ENCODE measurements at regions not wholly inside any gene's neighbourhood (a gene's known extent, or its start where the extent isn't known, plus 50 kb on each side); places are given as distances from the start of the nearest gene placed in this dataset.

DNA sequence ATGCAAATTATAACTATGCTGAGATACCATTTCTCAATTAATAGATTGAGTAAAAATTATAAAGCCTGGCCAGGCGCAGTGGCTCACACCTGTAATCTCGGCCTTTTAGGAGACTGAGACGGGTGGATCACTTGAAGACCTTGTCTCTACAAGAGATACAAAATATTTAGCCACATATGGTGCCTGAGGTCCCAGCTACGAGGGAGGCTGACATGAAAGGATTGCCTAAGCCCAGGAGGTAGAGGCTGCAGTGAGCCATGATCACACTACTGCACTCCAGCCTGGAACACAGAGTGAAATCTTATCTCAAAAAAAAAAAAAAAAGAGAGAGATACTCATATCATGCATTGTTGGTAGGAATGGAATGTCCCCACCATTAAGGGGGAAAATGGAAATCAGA, 142.4 kb downstream of the RCN1 start:
- no peaks in the 10 kb centered on the region for H3K36me3 Mint-ChIP-seq
- DNase-seq, result no peak
- H3K4me1 Mint-ChIP-seq, result no peaks in the 10 kb centered on the region
- no peak overlapping the region for H3K4me3 Mint-ChIP-seq
- no peaks in the 10 kb centered on the region for H3K9me3 Mint-ChIP-seq
- H3K27ac Mint-ChIP-seq, result no peak overlapping the region
- Histone ChIP-seq H3K4me3 (ENCODE audit: low read length in 2 of 2) (no peak overlapping the region), H3K27me3 (ENCODE audit: insufficient read depth, low read length) (no peaks in the 10 kb centered on the region), H3K9me3 (ENCODE audit: control insufficient read depth in 1 of 2, low read length in 2 of 2) (no peaks in the 10 kb centered on the region), H3K4me1 (ENCODE audit: insufficient read depth, low read length) (no peaks in the 10 kb centered on the region), H3K36me3 (ENCODE audit: insufficient read depth, low read length) (no peaks in the 10 kb centered on the region), H3K27ac (ENCODE audit: low read depth, low read length) (no peak overlapping the region)
- H3K27me3 Mint-ChIP-seq, result peaks cover 17 to 18% of the 10 kb centered on the region in 2 donors
- ChIA-PET POLR2A (ENCODE audit: partially characterized antibody) (no interaction called here), CTCF (ENCODE audit: partially characterized antibody) (no interaction called here)
- intact Hi-C loops (cut with micrococcal nuclease), result no loop called here

GRCh38 chr11:32233928-32234327, 143.1 kb downstream of the RCN1 start:
- POLR2A ChIA-PET (ENCODE audit: partially characterized antibody), result no interaction called here

DNA sequence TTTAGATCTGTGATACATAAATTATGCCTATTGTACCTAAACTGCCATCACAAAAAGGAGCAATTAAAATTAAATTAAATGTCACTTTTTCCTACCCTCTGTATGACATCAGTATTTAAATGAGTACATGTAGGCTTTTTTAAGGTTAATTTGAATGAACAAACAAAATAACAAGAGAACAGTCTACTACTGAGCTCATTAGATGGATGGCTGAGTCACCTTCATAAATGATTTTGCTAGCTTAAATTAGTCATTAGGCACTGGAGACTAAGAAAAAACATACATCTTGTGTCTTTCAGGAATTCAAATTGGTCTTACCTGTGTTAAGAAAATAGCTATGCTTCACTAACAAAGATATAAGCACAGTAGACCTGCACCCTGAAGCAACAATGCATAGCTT, 153.6 kb downstream of the RCN1 start:
- ChIA-PET POLR2A (ENCODE audit: partially characterized antibody) (no interaction called here), CTCF (ENCODE audit: partially characterized antibody) (interaction anchor here (1.2 kb wide), 1 partner anchor 9 kb away, joined by 3 read pairs; no protein-coding TSS in a partner anchor)
- Histone ChIP-seq H3K4me3 (ENCODE audit: low read length in 2 of 2) (no peak overlapping the region), H3K27me3 (ENCODE audit: insufficient read depth, low read length) (no peaks in the 10 kb centered on the region), H3K36me3 (ENCODE audit: insufficient read depth, low read length) (no peaks in the 10 kb centered on the region), H3K4me1 (ENCODE audit: insufficient read depth, low read length) (no peaks in the 10 kb centered on the region), H3K9me3 (ENCODE audit: control insufficient read depth in 1 of 2, low read length in 2 of 2) (no peaks in the 10 kb centered on the region), H3K27ac (ENCODE audit: low read depth, low read length) (no peak overlapping the region)
- Mint-ChIP-seq H3K4me1 (no peaks in the 10 kb centered on the region), H3K9me3 (peaks cover 0 to 2% (median 0%) of the 10 kb centered on the region in 8 donors), H3K4me3 (no peak overlapping the region), H3K27ac (no peak overlapping the region), H3K27me3 (no peaks in the 10 kb centered on the region), H3K36me3 (no peaks in the 10 kb centered on the region)
- intact Hi-C loops (cut with micrococcal nuclease), result no loop called here
- no peak for DNase-seq

More at GRCh38 chr11:32233928-32234327, 143.1 kb downstream of the RCN1 start:
- Mint-ChIP-seq H3K27me3 (peaks cover 18 to 19% of the 10 kb centered on the region in 2 donors), H3K4me3 (no peak overlapping the region), H3K27ac (no peak overlapping the region), H3K4me1 (no peaks in the 10 kb centered on the region), H3K36me3 (no peaks in the 10 kb centered on the region), H3K9me3 (no peaks in the 10 kb centered on the region)
- Histone ChIP-seq H3K36me3 (ENCODE audit: insufficient read depth, low read length) (no peaks in the 10 kb centered on the region), H3K4me1 (ENCODE audit: insufficient read depth, low read length) (no peaks in the 10 kb centered on the region), H3K27ac (ENCODE audit: low read depth, low read length) (no peak overlapping the region), H3K4me3 (ENCODE audit: low read length in 2 of 2) (no peak overlapping the region), H3K27me3 (ENCODE audit: insufficient read depth, low read length) (no peaks in the 10 kb centered on the region), H3K9me3 (ENCODE audit: control insufficient read depth in 1 of 2, low read length in 2 of 2) (no peaks in the 10 kb centered on the region)
- CTCF ChIA-PET (ENCODE audit: partially characterized antibody), result no interaction called here
- intact Hi-C loops (cut with micrococcal nuclease), result no loop called here
- DNase-seq, result no peak

- Mint-ChIP-seq H3K4me3 (no peak overlapping the region), H3K27ac (no peak overlapping the region), H3K9me3 (no peaks in the 10 kb centered on the region), H3K36me3 (no peaks in the 10 kb centered on the region), H3K4me1 (no peaks in the 10 kb centered on the region), H3K27me3 (peaks cover 2 to 4% of the 10 kb centered on the region in 2 donors)
- ChIA-PET CTCF (ENCODE audit: partially characterized antibody) (interaction anchor here (0.8 kb wide), 1 partner anchor 9 kb away, joined by 3 read pairs; no protein-coding TSS in a partner anchor), POLR2A (ENCODE audit: partially characterized antibody) (no interaction called here)
- Histone ChIP-seq H3K27me3 (ENCODE audit: insufficient read depth, low read length) (no peaks in the 10 kb centered on the region), H3K27ac (ENCODE audit: low read depth, low read length) (no peak overlapping the region), H3K4me3 (ENCODE audit: low read length in 2 of 2) (no peak overlapping the region), H3K36me3 (ENCODE audit: insufficient read depth, low read length) (no peaks in the 10 kb centered on the region), H3K4me1 (ENCODE audit: insufficient read depth, low read length) (no peaks in the 10 kb centered on the region), H3K9me3 (ENCODE audit: control insufficient read depth in 1 of 2, low read length in 2 of 2) (no peaks in the 10 kb centered on the region)
- intact Hi-C loops (cut with micrococcal nuclease), result no loop called here
- no peak for DNase-seq
These were observed 162.8 kb downstream of the RCN1 start for GRCh38 chr11:32253706-32254105.

GRCh38 chr11:32255841-32256240, 165.0 kb downstream of the RCN1 start:
- H3K4me1 Mint-ChIP-seq, result no peaks in the 10 kb centered on the region
- Histone ChIP-seq H3K4me3 (ENCODE audit: low read length in 2 of 2) (no peak overlapping the region), H3K27ac (ENCODE audit: low read depth, low read length) (no peak overlapping the region), H3K36me3 (ENCODE audit: insufficient read depth, low read length) (no peaks in the 10 kb centered on the region), H3K4me1 (ENCODE audit: insufficient read depth, low read length) (no peaks in the 10 kb centered on the region), H3K27me3 (ENCODE audit: insufficient read depth, low read length) (no peaks in the 10 kb centered on the region), H3K9me3 (ENCODE audit: control insufficient read depth in 1 of 2, low read length in 2 of 2) (no peaks in the 10 kb centered on the region)
- H3K27me3 Mint-ChIP-seq, result peaks cover 2 to 5% of the 10 kb centered on the region in 2 donors
- H3K9me3 Mint-ChIP-seq, result peaks cover 0 to 2% (median 0%) of the 10 kb centered on the region in 8 donors
- POLR2A ChIA-PET (ENCODE audit: partially characterized antibody), result interaction anchor here (0.6 kb wide), 1 partner anchor 59 kb away, joined by 3 read pairs; no protein-coding TSS in a partner anchor
- no peak overlapping the region for H3K27ac Mint-ChIP-seq
- H3K4me3 Mint-ChIP-seq, result no peak overlapping the region
- no peaks in the 10 kb centered on the region for H3K36me3 Mint-ChIP-seq
- no peak for DNase-seq
- CTCF ChIA-PET (ENCODE audit: partially characterized antibody), result no interaction called here
- intact Hi-C loops (cut with micrococcal nuclease), result no loop called here

DNA sequence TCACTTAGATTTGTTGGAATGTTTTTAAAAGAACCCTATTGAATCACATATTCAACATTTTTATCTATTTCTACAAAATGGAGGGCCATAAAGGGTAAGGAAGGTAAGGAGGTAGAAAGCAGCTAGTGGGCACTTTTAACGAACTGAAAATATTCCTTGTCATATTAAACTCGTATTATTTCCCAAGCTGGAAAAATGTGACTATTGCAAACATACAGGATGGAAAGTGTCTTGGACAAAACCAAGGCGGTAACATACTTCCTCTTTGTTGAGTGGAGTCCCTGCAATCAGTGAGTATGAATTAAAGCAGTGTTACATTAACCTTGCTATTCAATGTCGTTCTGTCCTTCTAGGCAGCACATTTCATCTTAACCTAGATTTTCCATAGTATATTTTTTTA, 165.6 kb downstream of the RCN1 start:
- peaks cover 0 to 2% (median 0%) of the 10 kb centered on the region in 8 donors for H3K9me3 Mint-ChIP-seq
- no peaks in the 10 kb centered on the region for H3K36me3 Mint-ChIP-seq
- H3K27me3 Mint-ChIP-seq, result peaks cover 2 to 6% of the 10 kb centered on the region in 2 donors
- Histone ChIP-seq H3K36me3 (ENCODE audit: insufficient read depth, low read length) (no peaks in the 10 kb centered on the region), H3K27me3 (ENCODE audit: insufficient read depth, low read length) (no peaks in the 10 kb centered on the region), H3K4me1 (ENCODE audit: insufficient read depth, low read length) (no peaks in the 10 kb centered on the region), H3K9me3 (ENCODE audit: control insufficient read depth in 1 of 2, low read length in 2 of 2) (no peaks in the 10 kb centered on the region), H3K4me3 (ENCODE audit: low read length in 2 of 2) (no peak overlapping the region), H3K27ac (ENCODE audit: low read depth, low read length) (no peak overlapping the region)
- ChIA-PET POLR2A (ENCODE audit: partially characterized antibody) (no interaction called here), CTCF (ENCODE audit: partially characterized antibody) (no interaction called here)
- intact Hi-C loops (cut with micrococcal nuclease), result no loop called here
- no peaks in the 10 kb centered on the region for H3K4me1 Mint-ChIP-seq
- H3K27ac Mint-ChIP-seq, result no peak overlapping the region
- no peak for DNase-seq
- no peak overlapping the region for H3K4me3 Mint-ChIP-seq

DNA sequence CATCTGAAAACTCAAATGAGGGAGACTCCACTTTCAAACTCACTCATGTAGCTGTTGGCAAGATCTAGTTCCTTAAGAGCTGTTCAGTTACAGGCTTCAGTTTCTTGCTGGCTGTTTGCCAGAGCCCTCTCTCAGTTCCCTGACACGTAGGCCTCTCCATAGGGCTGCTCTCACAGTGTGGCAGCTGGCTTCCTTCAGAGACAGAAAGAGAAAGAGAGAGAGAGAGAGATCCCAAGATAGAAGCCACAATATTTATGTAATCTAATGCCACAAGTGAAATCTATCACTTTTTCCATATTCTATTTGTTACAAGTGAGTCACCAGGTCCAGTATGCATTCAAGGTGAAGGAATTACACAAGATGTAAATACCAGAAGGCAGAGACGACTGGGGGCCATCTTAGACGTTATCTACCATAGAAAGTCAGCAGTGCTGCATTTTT, 168.8 kb downstream of the RCN1 start:
- Mint-ChIP-seq H3K4me3 (no peak overlapping the region), H3K27me3 (peaks cover 7 to 11% of the 10 kb centered on the region in 2 donors), H3K27ac (no peak overlapping the region), H3K4me1 (no peaks in the 10 kb centered on the region), H3K36me3 (no peaks in the 10 kb centered on the region), H3K9me3 (peaks cover 0 to 2% (median 0%) of the 10 kb centered on the region in 8 donors)
- no peak overlapping the region for H3K4me3 ChIP-seq (ENCODE audit: low read length in 2 of 2)
- H3K27ac ChIP-seq (ENCODE audit: low read depth, low read length), result no peak overlapping the region
- ChIA-PET CTCF (ENCODE audit: partially characterized antibody) (no interaction called here), POLR2A (ENCODE audit: partially characterized antibody) (no interaction called here)
- H3K4me1 ChIP-seq (ENCODE audit: insufficient read depth, low read length), result no peaks in the 10 kb centered on the region
- no peaks in the 10 kb centered on the region for H3K27me3 ChIP-seq (ENCODE audit: insufficient read depth, low read length)
- intact Hi-C loops (cut with micrococcal nuclease), result no loop called here
- no peaks in the 10 kb centered on the region for H3K36me3 ChIP-seq (ENCODE audit: insufficient read depth, low read length)
- no peaks in the 10 kb centered on the region for H3K9me3 ChIP-seq (ENCODE audit: control insufficient read depth in 1 of 2, low read length in 2 of 2)
- DNase-seq, result no peak

DNA sequence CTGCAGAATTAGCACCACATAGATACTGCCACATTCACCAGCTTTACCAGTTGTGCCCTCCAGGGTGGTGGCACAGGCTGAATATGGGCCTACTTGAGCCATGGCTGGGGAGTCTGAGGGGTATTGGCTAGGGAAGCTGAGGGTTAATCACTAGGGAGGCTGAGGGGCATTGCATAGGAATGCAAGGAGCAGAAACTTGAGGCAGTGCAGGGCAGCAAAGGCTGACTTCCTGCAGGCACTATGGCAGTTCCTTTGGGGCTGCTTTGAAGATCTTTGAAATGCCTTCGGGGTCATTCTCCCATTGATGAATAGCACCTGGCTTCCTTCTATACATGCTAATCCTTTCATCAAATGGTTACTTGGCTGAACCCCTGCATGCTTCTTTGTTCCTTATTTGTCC, 171.5 kb downstream of the RCN1 start:
- Mint-ChIP-seq H3K4me1 (no peaks in the 10 kb centered on the region), H3K4me3 (no peak overlapping the region), H3K36me3 (no peaks in the 10 kb centered on the region), H3K9me3 (peaks cover 0 to 2% (median 0%) of the 10 kb centered on the region in 8 donors), H3K27ac (no peak overlapping the region), H3K27me3 (peaks cover 7 to 15% of the 10 kb centered on the region in 2 donors)
- H3K27me3 ChIP-seq (ENCODE audit: insufficient read depth, low read length), result no peaks in the 10 kb centered on the region
- CTCF ChIA-PET (ENCODE audit: partially characterized antibody), result no interaction called here
- no peak overlapping the region for H3K27ac ChIP-seq (ENCODE audit: low read depth, low read length)
- no peak overlapping the region for H3K4me3 ChIP-seq (ENCODE audit: low read length in 2 of 2)
- intact Hi-C loops (cut with micrococcal nuclease), result no loop called here
- DNase-seq, result no peak
- POLR2A ChIA-PET (ENCODE audit: partially characterized antibody), result no interaction called here
- H3K4me1 ChIP-seq (ENCODE audit: insufficient read depth, low read length), result no peaks in the 10 kb centered on the region
- no peaks in the 10 kb centered on the region for H3K36me3 ChIP-seq (ENCODE audit: insufficient read depth, low read length)
- no peaks in the 10 kb centered on the region for H3K9me3 ChIP-seq (ENCODE audit: control insufficient read depth in 1 of 2, low read length in 2 of 2)
